Neural cell (in vitro differentiated cells): ENCODE measurements at regions not wholly inside any gene's neighbourhood (a gene's known extent, or its start where the extent isn't known, plus 50 kb on each side); places are given as distances from the start of the nearest gene placed in this dataset.

ENCODE experiments used
- H2AFZ ChIP-seq: fragments of 200-600, 300-800 bp; sonication (generic), shearing (Covaris generic); 2 replicates; pipeline ENCODE4 v1.6.0; 2014; ENCODE audit warnings: low read depth, mild to moderate bottlenecking, antibody characterized with exemption, low read length, moderate library complexity
- H3F3A ChIP-seq: fragments of 200-600 bp; shearing (Covaris generic); 2 replicates; pipeline ENCODE4 v1.6.1; 2016; ENCODE audit warnings: mild to moderate bottlenecking, moderate library complexity, mixed read lengths, antibody characterized with exemption, low read length; ENCODE audit not compliant: insufficient read depth, poor library complexity, severe bottlenecking
- H3K27ac ChIP-seq: fragments of 200-600, 300-800 bp; sonication (generic), shearing (Covaris generic); 2 replicates; pipeline ENCODE4 v1.5.1; 2014; ENCODE audit warnings: mild to moderate bottlenecking, low read length, moderate library complexity
- H3K27me3 ChIP-seq: fragments of 300-800, 200-600 bp; sonication (generic), shearing (Covaris generic); 2 replicates; pipeline ENCODE4 v1.6.0; 2014; ENCODE audit warnings: mild to moderate bottlenecking, low read depth, low read length, moderate library complexity; ENCODE audit not compliant: insufficient read depth
- H3K36me3 ChIP-seq: fragments of 300-800, 200-600 bp; sonication (generic), shearing (Covaris generic); 2 replicates; pipeline ENCODE4 v1.5.1; 2014; ENCODE audit warnings: mild to moderate bottlenecking, antibody characterized with exemption, low read length, moderate library complexity; ENCODE audit not compliant: insufficient read depth
- H3K4me2 ChIP-seq: fragments of 300-800, 200-600 bp; sonication (generic), shearing (Covaris generic); 2 replicates; pipeline ENCODE4 v1.6.0; 2014; ENCODE audit warnings: mild to moderate bottlenecking, low read length
- H3K4me3 ChIP-seq: fragments of 300-800, 200-600 bp; sonication (generic), shearing (Covaris generic); 2 replicates; pipeline ENCODE4 v1.5.1; 2014; ENCODE audit warnings: mild to moderate bottlenecking, low read length, moderate library complexity
- H3K79me2 ChIP-seq: fragments of 200-600 bp; shearing (Covaris generic); replicated peaks from 2 replicates; pipeline ENCODE4 v1.6.0; 2014; ENCODE audit warnings: mild to moderate bottlenecking, low read length, moderate library complexity; ENCODE audit not compliant: insufficient read depth
- H3K9ac ChIP-seq: fragments of 300-800, 200-600 bp; sonication (generic), shearing (Covaris generic); 2 replicates; pipeline ENCODE4 v1.6.1; 2016; ENCODE audit warnings: mild to moderate bottlenecking, low read length, mixed read lengths
- H3K9me2 ChIP-seq: fragments of 200-600 bp; shearing (Covaris generic); 2 replicates; pipeline ENCODE4 v1.6.1; 2016; ENCODE audit warnings: mild to moderate bottlenecking, low read length, mixed read lengths; ENCODE audit not compliant: insufficient read depth
- H3K9me3 ChIP-seq: fragments of 200-600, 300-800 bp; sonication (generic), shearing (Covaris generic); 2 replicates; pipeline ENCODE4 v1.6.1; 2016; ENCODE audit warnings: mild to moderate bottlenecking, mixed run types, low read length, moderate library complexity, mixed read lengths
- H4K20me1 ChIP-seq: fragments of 200-600 bp; shearing (Covaris generic); 2 replicates; pipeline ENCODE4 v1.6.1; 2016; ENCODE audit warnings: mild to moderate bottlenecking, mixed run types; ENCODE audit not compliant: insufficient read depth
- CTCF ChIP-seq: fragments of 450-650 bp; IDR thresholded peaks from 2 replicates; pipeline ENCODE4 v1.5.1; 2014; ENCODE audit warnings: antibody characterized with exemption, mild to moderate bottlenecking, moderate library complexity; ENCODE audit not compliant: poor library complexity, severe bottlenecking
- EP300 ChIP-seq: fragments of 450-650 bp; conservative IDR thresholded peaks from 2 replicates; pipeline ENCODE4 v1.6.1; 2014; ENCODE audit warnings: antibody characterized with exemption, mild to moderate bottlenecking, moderate library complexity; ENCODE audit not compliant: poor library complexity, severe bottlenecking
- EZH2 ChIP-seq: fragments of 200-600, 300-800 bp; shearing (Covaris generic), sonication (generic); IDR thresholded peaks from 2 replicates; pipeline ENCODE4 v1.6.1; 2014; ENCODE audit warnings: antibody characterized with exemption, low read length, borderline replicate concordance, mild to moderate bottlenecking; ENCODE audit not compliant: insufficient read depth, poor library complexity, severe bottlenecking
- MXI1 ChIP-seq: fragments of 450-650 bp; conservative IDR thresholded peaks from 2 replicates; pipeline ENCODE4 v1.6.1; 2014; ENCODE audit warnings: antibody characterized with exemption, mild to moderate bottlenecking; ENCODE audit not compliant: poor library complexity, severe bottlenecking
- POLR2AphosphoS5 ChIP-seq: IDR thresholded peaks from 2 replicates; pipeline ENCODE4 v1.6.1; 2012
- RAD21 ChIP-seq: fragments of 450-650 bp; conservative IDR thresholded peaks from 2 replicates; pipeline ENCODE4 v1.6.1; 2014; ENCODE audit warnings: antibody characterized with exemption, mild to moderate bottlenecking, moderate library complexity
- REST ChIP-seq: IDR thresholded peaks from 2 replicates; pipeline ENCODE4 v1.6.1; 2012; ENCODE audit warnings: borderline replicate concordance
- SMC3 ChIP-seq: fragments of 450-650 bp; conservative IDR thresholded peaks from 2 replicates; pipeline ENCODE4 v1.6.1; 2014; ENCODE audit warnings: antibody characterized with exemption, mild to moderate bottlenecking, moderate library complexity; ENCODE audit not compliant: poor library complexity
- TAF1 ChIP-seq: IDR thresholded peaks from 2 replicates; pipeline ENCODE4 v1.6.1; 2012; ENCODE audit warnings: low read depth

DNA sequence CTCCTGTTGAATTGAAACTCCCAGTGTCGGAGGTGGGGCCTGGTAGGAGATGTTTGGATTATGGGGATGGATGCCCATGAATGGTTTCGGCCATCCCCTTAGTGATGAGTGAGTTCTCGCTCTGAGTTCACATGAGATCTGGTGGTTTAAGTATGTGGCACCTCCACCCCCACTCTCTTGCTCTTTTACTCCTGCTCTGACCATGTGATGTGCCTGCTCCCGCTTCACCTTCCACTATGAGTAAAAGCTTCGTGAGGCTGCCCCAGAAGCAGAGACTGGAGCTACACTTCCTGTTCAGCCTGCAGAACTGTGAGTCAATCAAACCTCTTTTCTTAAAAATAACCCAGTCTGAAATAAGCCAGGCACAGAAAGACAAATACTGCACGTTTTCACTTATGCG, 512.4 kb downstream of the HS3ST4 start:
- Histone ChIP-seq H3K9me2 (no peaks in the 10 kb centered on the region), H3K4me2 (no peak overlapping the region)

GRCh38 chr16:26211542-26211941, 519.8 kb downstream of the HS3ST4 start:
- Histone ChIP-seq H3K9me3 (no peaks in the 10 kb centered on the region), H2AFZ (no peak overlapping the region), H3K79me2 (no peaks in the 10 kb centered on the region), H3K4me2 (no peak overlapping the region), H3K9ac (no peak overlapping the region), H3K27me3 (no peaks in the 10 kb centered on the region), H3F3A (no peaks in the 10 kb centered on the region), H3K9me2 (no peaks in the 10 kb centered on the region), H3K4me3 (no peak overlapping the region), H3K27ac (no peak overlapping the region), H3K36me3 (no peaks in the 10 kb centered on the region), H4K20me1 (no peaks in the 10 kb centered on the region)
- TF ChIP-seq REST (no peak), TAF1 (no peak), RAD21 (no peak), EP300 (no peak), POLR2AphosphoS5 (no peak), SMC3 (no peak), EZH2 (no peak), MXI1 (no peak)

More for the DNA sequence above, 512.4 kb downstream of the HS3ST4 start:
- H4K20me1 ChIP-seq, result no peaks in the 10 kb centered on the region
- no peak overlapping the region for H3K27ac ChIP-seq
- H2AFZ ChIP-seq, result no peak overlapping the region
- H3K27me3 ChIP-seq, result no peaks in the 10 kb centered on the region
- H3K4me3 ChIP-seq, result no peak overlapping the region
- H3K9me3 ChIP-seq, result no peaks in the 10 kb centered on the region
- H3K36me3 ChIP-seq, result no peaks in the 10 kb centered on the region
- no peaks in the 10 kb centered on the region for H3K79me2 ChIP-seq
- no peak for TF ChIP-seq EP300
- TF ChIP-seq TAF1, result no peak
- TF ChIP-seq REST, result no peak
- no peak for TF ChIP-seq CTCF
- TF ChIP-seq RAD21, result no peak
- no peak for TF ChIP-seq POLR2AphosphoS5
- TF ChIP-seq SMC3, result no peak
- no peak for TF ChIP-seq EZH2
- no peaks in the 10 kb centered on the region for H3F3A ChIP-seq
- no peak overlapping the region for H3K9ac ChIP-seq
